ENCODE measurements at regions not wholly inside any gene's neighbourhood (a gene's known extent, or its start where the extent isn't known, plus 50 kb on each side); places are given as distances from the start of the nearest gene placed in this dataset.

- Histone ChIP-seq H2AFZ (ENCODE audit: low read depth) (no peak overlapping the region), H4K20me1 (ENCODE audit: insufficient read depth) (no peaks in the 10 kb centered on the region), H3K79me2 (ENCODE audit: insufficient read depth, low read depth) (no peaks in the 10 kb centered on the region), H3K4me2 (no peak overlapping the region), H3K4me1 (ENCODE audit: low read depth, poor library complexity, severe bottlenecking) (no peaks in the 10 kb centered on the region), H3K27me3 (ENCODE audit: insufficient read depth, low read depth) (no peaks in the 10 kb centered on the region), H3K27ac (no peak overlapping the region), H3K36me3 (ENCODE audit: insufficient read depth) (no peaks in the 10 kb centered on the region), H3K9ac (no peak overlapping the region), H3K4me3 (IDR thresholded peaks at IDR 0.05; ENCODE audit: insufficient read depth, low read depth, low read length) (no peak overlapping the region)
- no peak for TF ChIP-seq CTCF (conservative IDR thresholded peaks at IDR 0.05; ENCODE audit: low read depth, low read length)
Observed at GRCh38 chr9:18046068-18046467, 427.9 kb upstream of the ADAMTSL1 start.

- H3K36me3 ChIP-seq (ENCODE audit: insufficient read depth) = no peaks in the 10 kb centered on the region
- TF ChIP-seq CTCF (conservative IDR thresholded peaks at IDR 0.05; ENCODE audit: low read depth, low read length) = no peak
Observed at GRCh38 chr9:18051638-18052037, 422.3 kb upstream of the ADAMTSL1 start.

DNA sequence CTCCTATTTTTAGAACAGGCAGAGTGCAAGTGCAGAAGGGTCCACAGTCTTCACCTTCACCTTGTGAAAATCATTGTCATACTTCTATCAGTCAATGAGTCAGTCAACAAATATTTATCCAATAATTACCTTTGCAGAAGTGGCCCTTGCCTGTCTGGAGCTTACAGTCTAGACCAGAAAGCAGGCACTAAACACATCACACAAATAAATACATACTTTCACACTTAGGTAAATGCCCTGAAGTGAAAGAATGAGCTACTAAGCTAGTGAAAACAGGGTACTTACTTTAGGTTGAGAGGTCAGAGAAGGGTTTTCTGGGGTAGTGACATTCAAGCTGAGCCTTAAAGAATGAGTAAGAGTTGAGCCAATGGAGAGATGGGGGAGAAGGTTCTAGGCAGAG, 421.9 kb upstream of the ADAMTSL1 start:
- Histone ChIP-seq H3K4me2 (no peak overlapping the region), H3K4me3 (IDR thresholded peaks at IDR 0.05; ENCODE audit: insufficient read depth, low read depth, low read length) (no peak overlapping the region), H3K79me2 (ENCODE audit: insufficient read depth, low read depth) (no peaks in the 10 kb centered on the region), H3K27me3 (ENCODE audit: insufficient read depth, low read depth) (no peaks in the 10 kb centered on the region), H3K27ac (no peak overlapping the region), H3K36me3 (ENCODE audit: insufficient read depth) (no peaks in the 10 kb centered on the region), H3K4me1 (ENCODE audit: low read depth, poor library complexity, severe bottlenecking) (peaks cover 35% of the 10 kb centered on the region), H2AFZ (ENCODE audit: low read depth) (no peak overlapping the region), H4K20me1 (ENCODE audit: insufficient read depth) (no peaks in the 10 kb centered on the region), H3K9ac (no peak overlapping the region)
- TF ChIP-seq CTCF (conservative IDR thresholded peaks at IDR 0.05; ENCODE audit: low read depth, low read length) = no peak

More at GRCh38 chr9:18051638-18052037, 422.3 kb upstream of the ADAMTSL1 start:
- Histone ChIP-seq H3K4me3 (IDR thresholded peaks at IDR 0.05; ENCODE audit: insufficient read depth, low read depth, low read length) (no peak overlapping the region), H3K9ac (no peak overlapping the region), H3K27ac (no peak overlapping the region), H4K20me1 (ENCODE audit: insufficient read depth) (no peaks in the 10 kb centered on the region), H2AFZ (ENCODE audit: low read depth) (no peak overlapping the region), H3K4me2 (no peak overlapping the region), H3K4me1 (ENCODE audit: low read depth, poor library complexity, severe bottlenecking) (peaks cover 31% of the 10 kb centered on the region), H3K79me2 (ENCODE audit: insufficient read depth, low read depth) (no peaks in the 10 kb centered on the region), H3K27me3 (ENCODE audit: insufficient read depth, low read depth) (no peaks in the 10 kb centered on the region)

DNA sequence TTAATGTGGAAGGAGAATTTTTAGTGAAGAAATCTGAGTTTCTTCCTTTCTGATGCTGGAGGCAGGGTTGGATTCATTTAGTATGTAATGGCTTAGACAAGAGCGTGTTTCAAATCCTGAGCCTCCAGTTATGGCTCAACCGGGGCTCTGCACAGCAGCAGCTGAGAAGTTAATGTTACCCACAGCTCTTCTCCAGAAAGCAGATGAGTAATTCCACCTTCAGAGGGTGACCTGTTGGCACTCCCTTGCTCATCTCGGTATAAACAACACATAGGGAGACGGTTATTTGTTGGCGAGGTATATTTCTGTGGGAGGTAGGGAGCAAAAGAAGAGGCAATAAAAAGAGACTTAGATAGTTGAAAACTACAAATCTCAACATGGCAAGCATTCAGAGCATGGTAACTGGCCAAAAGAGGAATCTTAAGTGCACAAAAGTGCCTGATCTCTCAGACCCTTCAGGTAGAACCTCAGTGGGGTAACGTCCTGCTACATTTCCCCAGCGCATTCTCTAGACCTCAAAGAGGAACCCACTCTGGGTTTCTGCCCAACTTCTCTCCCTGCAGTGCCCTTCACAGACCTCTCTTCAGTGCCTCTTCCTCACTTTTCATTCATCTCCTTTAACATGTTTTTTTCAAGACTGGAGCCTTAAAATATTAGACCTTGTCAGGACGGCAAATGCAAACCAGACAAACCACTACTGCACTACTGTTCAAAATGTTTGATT, 417.5 kb upstream of the ADAMTSL1 start:
- no peak for TF ChIP-seq CTCF (conservative IDR thresholded peaks at IDR 0.05; ENCODE audit: low read depth, low read length)

More for the DNA sequence above, 417.5 kb upstream of the ADAMTSL1 start:
- Histone ChIP-seq H3K36me3 (ENCODE audit: insufficient read depth) (no peaks in the 10 kb centered on the region), H3K27ac (no peak overlapping the region), H3K9ac (no peak overlapping the region), H4K20me1 (ENCODE audit: insufficient read depth) (no peaks in the 10 kb centered on the region), H3K4me2 (peak overlapping the region; percentile 48), H3K27me3 (ENCODE audit: insufficient read depth, low read depth) (no peaks in the 10 kb centered on the region), H3K4me3 (IDR thresholded peaks at IDR 0.05; ENCODE audit: insufficient read depth, low read depth, low read length) (no peak overlapping the region), H3K4me1 (ENCODE audit: low read depth, poor library complexity, severe bottlenecking) (peaks cover 62% of the 10 kb centered on the region), H2AFZ (ENCODE audit: low read depth) (no peak overlapping the region), H3K79me2 (ENCODE audit: insufficient read depth, low read depth) (no peaks in the 10 kb centered on the region)
